Heart left ventricle (tissue), 16 donors: ENCODE measurements at regions not wholly inside any gene's neighbourhood (a gene's known extent, or its start where the extent isn't known, plus 50 kb on each side); places are given as distances from the start of the nearest gene placed in this dataset.

Experiments used
- ATAC-seq, 4 donors: fragments of 200-7000 bp; cut with Tn5 transposase; one replicate each; pipeline ENCODE4 v1.9.1; 2020 to 2022; ENCODE audit warnings: moderate library complexity in 4 of 4, mild to moderate bottlenecking in 3 of 4, moderate number of reproducible peaks in 1 of 4
- DNase-seq, 5 donors: peaks; one replicate each; pipeline ENCODE4 v3.0.0-alpha.2; 2020
- H3K27ac ChIP-seq, 12 donors: fragments of 200-600 bp; sonication (generic) in 4 of 12; one replicate each; pipeline versions ENCODE4 v1.5.0 to v1.8.0; 2016 to 2022; ENCODE audit warnings: mild to moderate bottlenecking in 2 of 12
- H3K27me3 ChIP-seq, 9 donors: fragments of 200-600 bp; sonication (generic) in 2 of 9; one replicate each; pipeline versions ENCODE4 v1.5.1 to v1.8.0; 2016 to 2022; ENCODE audit warnings: mild to moderate bottlenecking in 3 of 9
- H3K36me3 ChIP-seq, 9 donors: fragments of 200-600 bp; sonication (generic) in 2 of 9; one replicate each; pipeline versions ENCODE4 v1.5.0 to v1.8.0; 2018 to 2022; ENCODE audit warnings: mild to moderate bottlenecking in 2 of 9
- H3K4me1 ChIP-seq, 12 donors: fragments of 200-600 bp; sonication (generic) in 4 of 12; one replicate each; pipeline versions ENCODE4 v1.5.0 to v1.8.0; 2016 to 2022; ENCODE audit warnings: mild to moderate bottlenecking in 3 of 12
- H3K4me3 ChIP-seq, 12 donors: fragments of 200-600 bp; sonication (generic) in 4 of 12; one replicate each; pipeline versions ENCODE4 v1.5.0 to v1.8.0; 2017 to 2022; ENCODE audit warnings: mild to moderate bottlenecking in 9 of 12, moderate library complexity in 4 of 12
- H3K9me3 ChIP-seq, 12 donors: fragments of 200-600 bp; sonication (generic) in 4 of 12; one replicate each; pipeline versions ENCODE4 v1.5.0 to v1.8.0; 2016 to 2022; ENCODE audit warnings: mild to moderate bottlenecking in 1 of 12
- POLR2A ChIP-seq, 2 donors: fragments of 450-650 bp; IDR thresholded peaks; one replicate each; pipeline ENCODE4 v1.6.1; 2017; ENCODE audit warnings: antibody characterized with exemption in 2 of 2, mild to moderate bottlenecking in 2 of 2, moderate library complexity in 2 of 2
- WGBS, 4 donors: extraction: QIAGEN DNeasy Blood & Tissue Kit in 2 of 4; methylation state at CpG; one replicate each; pipeline versions ENCODE4 v1.1.5 to v1.1.7; 2013 to 2018; 5-methylcytosine and 5-hydroxymethylcytosine counted together
- intact Hi-C, 10 donors: fragments of 100-400 bp; cut with DNase I; formaldehyde crosslinking; loops; one replicate each; pipeline versions ENCODE4 v1.11.1 to v1.14.2; 2022
- TF ChIP-seq, protein P1 (sequence below), 12 donors: fragments of 200-600 bp; sonication (generic) in 4 of 12; IDR thresholded peaks; one replicate each; pipeline versions ENCODE4 v1.5.0 to v1.8.0; 2018 to 2022; ENCODE audit warnings: antibody characterized with exemption in 12 of 12, mild to moderate bottlenecking in 5 of 12
- donor health status: ischemic (EF 13 %, LVEDD 7.1; RV severe dilation, severe dysfunction).
- donor health status: healthy with polysubstance abuse.
- donor health status: DM: no; HTN: yes; CAD: no.
- donor health status: DM: no; HTN: no; CAD: no.
- donor health status: ischemic (EF 25% LVEDD 6.9; RV normal size, moderate dysfunction).
- donor health status: ischemic (EF 25% LVEDD 5.7; RV mildly dilated, moderate dysfunction).
- donor health status: healthy.
- donor health status: DM: yes; HTN: yes; CAD: no.
- donor health status: ischemic (EF 35%, LVEDD 5.7; RV mildly dilated, moderate dysfunction).
- donor health status: nonischemic (EF 11% LVEDD 7.7; RV severe dilation, severe dysfunction).
- donor health status: DM: yes; HTN: yes; CAD: no.
- donor health status: PGD.
- donor health status: ischemic (EF 29% LVEDD 5.4; RV normal size, mild dysfunction).
- donor health status: nonischemic (EF 23%, LVEDD 6.1; RV moderate dilation, normal function).

DNA sequence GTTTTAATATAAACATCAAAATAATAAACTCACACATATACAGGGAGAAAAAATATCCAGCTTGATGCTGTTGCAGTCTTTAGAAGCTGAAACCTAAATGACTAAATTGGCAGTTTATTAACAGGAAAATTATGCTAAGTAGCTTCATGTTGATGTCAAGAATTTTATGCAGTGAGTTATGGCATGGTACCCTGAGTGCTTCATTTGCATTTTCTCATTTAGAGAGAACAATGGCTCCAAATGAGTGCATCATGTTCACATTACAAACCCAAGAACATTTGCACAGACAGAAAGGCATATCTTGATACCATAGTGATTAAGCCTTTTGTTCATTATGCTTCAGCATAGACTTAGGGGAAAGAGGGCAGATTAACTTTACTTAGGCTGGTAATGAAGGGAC is 102.9 kb upstream of the FSTL4 start:
- Histone ChIP-seq H3K36me3 (no peaks in the 10 kb centered on the region), H3K4me1 (no peaks in the 10 kb centered on the region), H3K27ac (no peak overlapping the region), H3K9me3 (peaks cover 0 to 1% (median 0%) of the 10 kb centered on the region in 12 donors), H3K27me3 (no peaks in the 10 kb centered on the region), H3K4me3 (no peak overlapping the region)
- no peak for DNase-seq
- intact Hi-C loops = no loop called here
- no peak for ATAC-seq
- TF ChIP-seq POLR2A (IDR thresholded peaks at IDR 0.05) = no peak
- TF ChIP-seq, protein P1, sequence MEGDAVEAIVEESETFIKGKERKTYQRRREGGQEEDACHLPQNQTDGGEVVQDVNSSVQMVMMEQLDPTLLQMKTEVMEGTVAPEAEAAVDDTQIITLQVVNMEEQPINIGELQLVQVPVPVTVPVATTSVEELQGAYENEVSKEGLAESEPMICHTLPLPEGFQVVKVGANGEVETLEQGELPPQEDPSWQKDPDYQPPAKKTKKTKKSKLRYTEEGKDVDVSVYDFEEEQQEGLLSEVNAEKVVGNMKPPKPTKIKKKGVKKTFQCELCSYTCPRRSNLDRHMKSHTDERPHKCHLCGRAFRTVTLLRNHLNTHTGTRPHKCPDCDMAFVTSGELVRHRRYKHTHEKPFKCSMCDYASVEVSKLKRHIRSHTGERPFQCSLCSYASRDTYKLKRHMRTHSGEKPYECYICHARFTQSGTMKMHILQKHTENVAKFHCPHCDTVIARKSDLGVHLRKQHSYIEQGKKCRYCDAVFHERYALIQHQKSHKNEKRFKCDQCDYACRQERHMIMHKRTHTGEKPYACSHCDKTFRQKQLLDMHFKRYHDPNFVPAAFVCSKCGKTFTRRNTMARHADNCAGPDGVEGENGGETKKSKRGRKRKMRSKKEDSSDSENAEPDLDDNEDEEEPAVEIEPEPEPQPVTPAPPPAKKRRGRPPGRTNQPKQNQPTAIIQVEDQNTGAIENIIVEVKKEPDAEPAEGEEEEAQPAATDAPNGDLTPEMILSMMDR (IDR thresholded peaks at IDR 0.05) = no peak

DNA sequence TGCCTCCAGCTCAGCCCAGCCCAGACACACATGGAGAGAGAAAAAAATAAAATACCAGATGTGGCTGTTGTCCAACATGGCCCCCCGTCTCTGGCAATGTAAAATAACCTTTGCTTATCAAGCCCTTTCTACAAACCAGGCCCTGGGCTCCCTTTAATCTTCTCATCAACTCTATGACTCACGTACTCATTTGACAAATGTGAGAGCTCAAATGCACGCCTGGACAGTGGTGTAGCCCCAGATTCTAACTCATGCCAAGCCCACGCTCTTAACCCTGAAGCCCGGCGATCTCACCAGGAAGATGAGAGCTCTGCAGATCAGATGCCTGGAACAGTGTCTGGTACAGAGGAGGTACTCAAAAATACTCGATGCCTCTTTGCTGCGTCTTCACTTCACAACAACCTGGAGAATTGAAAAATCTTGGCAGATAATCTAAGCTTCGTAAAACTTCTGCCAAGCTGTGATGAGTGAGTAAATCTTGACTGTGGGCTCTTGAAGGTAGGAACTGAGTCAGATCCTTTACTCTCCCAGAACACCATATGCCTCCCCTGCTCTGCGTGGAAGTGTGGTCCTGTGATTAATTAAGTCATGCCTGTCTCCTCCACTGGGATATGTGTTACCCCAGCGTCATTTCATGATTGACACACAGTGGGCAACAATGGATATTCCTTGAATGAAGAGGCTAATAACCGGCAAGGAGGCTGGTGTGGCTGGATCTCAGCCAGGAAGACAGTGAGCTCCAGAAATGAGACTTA is 102.0 kb upstream of the FSTL4 start:
- 68 to 75% (median 73%) methylated on average over 12 of the region's 12 CpGs for WGBS, 4 donors
- DNase-seq (no peak), ATAC-seq (no peak)
- no peaks in the 10 kb centered on the region for H3K9me3 ChIP-seq
- intact Hi-C loops = no loop called here
- H3K4me1 ChIP-seq = peaks cover 0 to 2% (median 0%) of the 10 kb centered on the region in 12 donors
- H3K27ac ChIP-seq = no peak overlapping the region
- H3K27me3 ChIP-seq = no peaks in the 10 kb centered on the region
- TF ChIP-seq POLR2A (IDR thresholded peaks at IDR 0.05) = no peak
- TF ChIP-seq, protein P1 (IDR thresholded peaks at IDR 0.05) = no peak
- H3K36me3 ChIP-seq = no peaks in the 10 kb centered on the region
- H3K4me3 ChIP-seq = no peak overlapping the region

DNA sequence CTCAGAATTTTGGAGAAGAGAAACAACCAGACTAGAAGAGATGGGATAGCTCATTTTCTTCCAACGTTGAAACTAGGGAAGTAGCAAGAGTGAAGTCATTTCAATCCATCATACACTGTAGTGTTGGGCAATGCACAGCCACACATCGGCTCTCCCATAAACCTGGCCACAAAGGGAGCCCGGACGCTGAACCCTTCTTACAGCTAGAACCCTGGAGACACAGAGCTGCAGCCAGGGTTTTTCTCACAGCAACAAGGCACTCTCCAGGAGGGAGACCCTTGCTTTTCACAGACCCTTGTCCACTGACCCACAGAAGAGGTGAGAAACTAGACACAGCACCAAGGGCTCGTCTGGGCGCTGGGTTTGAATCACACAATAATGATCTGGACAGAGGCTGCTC is 101.4 kb upstream of the FSTL4 start:
- Histone ChIP-seq H3K27me3 (no peaks in the 10 kb centered on the region), H3K4me3 (no peak overlapping the region), H3K36me3 (no peaks in the 10 kb centered on the region), H3K27ac (no peak overlapping the region), H3K4me1 (peaks cover 0 to 4% (median 0%) of the 10 kb centered on the region in 12 donors), H3K9me3 (no peaks in the 10 kb centered on the region)
- DNase-seq (no peak), ATAC-seq (no peak)
- no peak for TF ChIP-seq POLR2A (IDR thresholded peaks at IDR 0.05)
- TF ChIP-seq, protein P1 (IDR thresholded peaks at IDR 0.05) = no peak
- 69 to 90% (median 81%) methylated on average over 6 of the region's 6 CpGs for WGBS, 4 donors
- intact Hi-C loops = no loop called here

DNA sequence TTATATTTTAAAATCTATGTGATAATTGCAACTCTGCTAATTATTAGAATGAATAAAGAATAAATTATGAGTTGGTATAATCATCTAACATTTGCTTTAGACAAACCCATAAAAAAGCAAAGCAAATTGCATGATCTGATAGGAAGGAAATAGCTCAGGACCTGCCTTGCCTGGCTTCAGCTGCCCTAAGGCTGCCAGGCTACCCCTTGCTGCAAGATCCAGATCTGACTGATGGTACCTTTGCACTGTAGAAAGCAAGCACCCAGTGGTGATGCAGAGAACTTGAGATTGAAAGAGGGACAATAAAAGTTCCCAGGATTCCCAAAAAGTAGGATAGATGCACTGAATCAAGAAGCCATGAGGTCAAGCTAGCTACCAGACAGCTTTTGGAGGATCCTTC is 100.9 kb upstream of the FSTL4 start:
- TF ChIP-seq POLR2A (IDR thresholded peaks at IDR 0.05) = no peak
- TF ChIP-seq, protein P1 (IDR thresholded peaks at IDR 0.05) = no peak
- intact Hi-C loops = no loop called here

More for the DNA sequence above, 100.9 kb upstream of the FSTL4 start:
- ATAC-seq (no peak), DNase-seq (no peak)
- Histone ChIP-seq H3K4me3 (no peak overlapping the region), H3K36me3 (no peaks in the 10 kb centered on the region), H3K4me1 (peaks cover 0 to 4% (median 0%) of the 10 kb centered on the region in 12 donors), H3K27ac (no peak overlapping the region), H3K9me3 (no peaks in the 10 kb centered on the region), H3K27me3 (no peaks in the 10 kb centered on the region)
